SU-DHL-6 (cell line): ENCODE measurements at regions not wholly inside any gene's neighbourhood (a gene's known extent, or its start where the extent isn't known, plus 50 kb on each side); places are given as distances from the start of the nearest gene placed in this dataset.

ENCODE experiments used
- H2AFZ ChIP-seq: fragments of 200-600 bp; sonication (generic); 2 replicates; pipeline ENCODE4 v1.6.1; 2014; ENCODE audit warnings: low read depth, mild to moderate bottlenecking, moderate library complexity, mixed read lengths, antibody characterized with exemption, low read length; ENCODE audit not compliant: severe bottlenecking
- H3F3A ChIP-seq: fragments of 200-600 bp; shearing (Covaris generic); 2 replicates; pipeline ENCODE4 v1.6.0; 2016; ENCODE audit warnings: antibody characterized with exemption, mild to moderate bottlenecking; ENCODE audit not compliant: insufficient read depth
- H3K27ac ChIP-seq: fragments of 200-600 bp; sonication (generic); 2 replicates; pipeline ENCODE4 v1.5.1; 2016; ENCODE audit warnings: low read depth, mild to moderate bottlenecking, low read length, moderate library complexity, mixed read lengths
- H3K27me3 ChIP-seq: fragments of 200-600 bp; sonication (generic), shearing (Covaris generic); 2 replicates; pipeline ENCODE4 v1.6.0; 2014; ENCODE audit warnings: mild to moderate bottlenecking, low read length
- H3K36me3 ChIP-seq: fragments of 200-600 bp; sonication (generic); 2 replicates; pipeline ENCODE4 v1.6.1; 2014; ENCODE audit warnings: mild to moderate bottlenecking, low read length, mixed read lengths
- H3K4me2 ChIP-seq: fragments of 300-600, 200-600 bp; shearing (Covaris generic), sonication (generic); 2 replicates; pipeline ENCODE4 v1.6.0; 2014; ENCODE audit warnings: low read length, low read depth, mild to moderate bottlenecking; ENCODE audit not compliant: poor library complexity, severe bottlenecking
- H3K4me3 ChIP-seq: fragments of 200-600 bp; sonication (generic); 2 replicates; pipeline ENCODE4 v1.5.1; 2014; ENCODE audit warnings: antibody characterized with exemption, low read length, mild to moderate bottlenecking, mixed read lengths; ENCODE audit not compliant: insufficient read depth, poor library complexity, severe bottlenecking
- H3K79me2 ChIP-seq: fragments of 200-600 bp; sonication (generic); 2 replicates; pipeline ENCODE4 v1.6.1; 2014; ENCODE audit warnings: mild to moderate bottlenecking, low read length, moderate library complexity; ENCODE audit not compliant: insufficient read depth
- H3K9ac ChIP-seq: fragments of 200-600 bp; sonication (generic); 2 replicates; pipeline ENCODE4 v1.7.0; 2014; ENCODE audit warnings: mild to moderate bottlenecking, low read length
- H3K9me2 ChIP-seq: fragments of 200-600 bp; sonication (generic); replicated peaks from 2 replicates; pipeline ENCODE4 v1.6.1; 2014; ENCODE audit warnings: low read length; ENCODE audit not compliant: insufficient read depth
- H3K9me3 ChIP-seq: fragments of 200-600 bp; sonication (generic); 2 replicates; pipeline ENCODE4 v1.6.1; 2014; ENCODE audit warnings: low read length, mixed read lengths; ENCODE audit not compliant: insufficient read depth
- H4K20me1 ChIP-seq: fragments of 200-600 bp; sonication (generic); 2 replicates; pipeline ENCODE4 v1.6.1; 2014; ENCODE audit warnings: low read depth, mild to moderate bottlenecking, antibody characterized with exemption, low read length, moderate library complexity, mixed read lengths
- CTCF ChIP-seq: fragments of 200-600 bp; sonication (generic); IDR thresholded peaks from one replicate; pipeline ENCODE4 v1.5.1; 2017; ENCODE audit warnings: antibody characterized with exemption, mild to moderate bottlenecking, low read length, moderate library complexity; ENCODE audit not compliant: insufficient read depth, poor library complexity, severe bottlenecking
- EZH2phosphoT487 ChIP-seq: fragments of 200-600 bp; sonication (generic), shearing (Covaris generic); conservative IDR thresholded peaks from 2 replicates; pipeline ENCODE4 v1.6.1; 2018; ENCODE audit warnings: mild to moderate bottlenecking, antibody characterized with exemption, low read length, moderate library complexity, mixed read lengths

GRCh38 chr13:80655778-80656511, 315.0 kb upstream of the SPRY2 start:
- no peak overlapping the region for H3K4me3 ChIP-seq
- no peak overlapping the region for H2AFZ ChIP-seq
- no peak overlapping the region for H3K4me2 ChIP-seq
- no peaks in the 10 kb centered on the region for H3K9me3 ChIP-seq
- TF ChIP-seq EZH2phosphoT487 = no peak
- no peak overlapping the region for H3K9ac ChIP-seq
- no peaks in the 10 kb centered on the region for H3K79me2 ChIP-seq
- no peaks in the 10 kb centered on the region for H3K9me2 ChIP-seq
- no peak overlapping the region for H3K27ac ChIP-seq
- no peaks in the 10 kb centered on the region for H3F3A ChIP-seq
- no peaks in the 10 kb centered on the region for H3K27me3 ChIP-seq
- H4K20me1 ChIP-seq = no peaks in the 10 kb centered on the region
- no peaks in the 10 kb centered on the region for H3K36me3 ChIP-seq

GRCh38 chr13:80654638-80655249, 313.8 kb upstream of the SPRY2 start:
- Histone ChIP-seq H3F3A (no peaks in the 10 kb centered on the region), H3K27ac (no peak overlapping the region), H3K9me3 (no peaks in the 10 kb centered on the region), H4K20me1 (no peaks in the 10 kb centered on the region), H3K4me3 (no peak overlapping the region), H3K27me3 (no peaks in the 10 kb centered on the region), H2AFZ (no peak overlapping the region), H3K4me2 (no peak overlapping the region), H3K9ac (no peak overlapping the region), H3K9me2 (no peaks in the 10 kb centered on the region), H3K79me2 (no peaks in the 10 kb centered on the region), H3K36me3 (no peaks in the 10 kb centered on the region)
- TF ChIP-seq EZH2phosphoT487 (no peak), CTCF (no peak)

GRCh38 chr13:80649274-80649673, 308.3 kb upstream of the SPRY2 start:
- Histone ChIP-seq H4K20me1 (no peaks in the 10 kb centered on the region), H3F3A (no peaks in the 10 kb centered on the region), H3K79me2 (no peaks in the 10 kb centered on the region), H3K27ac (no peak overlapping the region), H3K9me2 (no peaks in the 10 kb centered on the region), H3K4me3 (no peak overlapping the region), H3K9me3 (no peaks in the 10 kb centered on the region), H3K27me3 (no peaks in the 10 kb centered on the region), H3K36me3 (no peaks in the 10 kb centered on the region), H3K4me2 (no peak overlapping the region), H3K9ac (no peak overlapping the region), H2AFZ (no peak overlapping the region)
- TF ChIP-seq EZH2phosphoT487 = no peak
- TF ChIP-seq CTCF = no peak

GRCh38 chr13:80642641-80643040, 301.7 kb upstream of the SPRY2 start:
- no peak overlapping the region for H3K4me2 ChIP-seq
- H3F3A ChIP-seq = no peaks in the 10 kb centered on the region
- H3K9me3 ChIP-seq = no peaks in the 10 kb centered on the region
- H2AFZ ChIP-seq = no peak overlapping the region
- no peaks in the 10 kb centered on the region for H3K27me3 ChIP-seq
- H3K9ac ChIP-seq = no peak overlapping the region
- no peak overlapping the region for H3K27ac ChIP-seq
- TF ChIP-seq EZH2phosphoT487 = no peak
- TF ChIP-seq CTCF = no peak
- H3K79me2 ChIP-seq = no peaks in the 10 kb centered on the region
- no peaks in the 10 kb centered on the region for H3K36me3 ChIP-seq
- no peak overlapping the region for H3K4me3 ChIP-seq
- no peaks in the 10 kb centered on the region for H4K20me1 ChIP-seq
- no peaks in the 10 kb centered on the region for H3K9me2 ChIP-seq
